RPMI7951 (cell line): ENCODE measurements at regions not wholly inside any gene's neighbourhood (a gene's known extent, or its start where the extent isn't known, plus 50 kb on each side); places are given as distances from the start of the nearest gene placed in this dataset.

Experiments used
- DNase-seq: peaks from one replicate; pipeline ENCODE4 v3.0.0-alpha.2; 2012; ENCODE audit warnings: low read depth

DNA sequence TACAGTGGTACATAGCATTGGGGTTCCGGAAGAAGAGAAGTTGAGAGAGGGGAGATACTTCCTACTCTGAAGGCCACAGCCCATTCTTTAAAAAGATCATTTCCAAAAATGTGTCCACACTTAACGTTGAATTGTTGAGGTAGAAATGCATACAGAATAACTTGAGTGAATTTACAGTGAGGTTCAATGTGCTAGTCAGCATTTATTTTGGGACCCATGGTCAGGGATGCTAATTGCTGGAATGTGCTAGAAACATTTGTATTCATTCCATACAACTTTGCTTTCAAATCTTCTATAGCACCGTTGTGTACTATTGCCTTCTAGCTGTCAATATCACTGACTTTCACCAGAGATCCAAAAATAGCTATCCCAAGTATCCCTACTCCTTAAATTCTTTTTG lies 325.9 kb downstream of the SATB2 start:
- DNase-seq: no peak

DNA sequence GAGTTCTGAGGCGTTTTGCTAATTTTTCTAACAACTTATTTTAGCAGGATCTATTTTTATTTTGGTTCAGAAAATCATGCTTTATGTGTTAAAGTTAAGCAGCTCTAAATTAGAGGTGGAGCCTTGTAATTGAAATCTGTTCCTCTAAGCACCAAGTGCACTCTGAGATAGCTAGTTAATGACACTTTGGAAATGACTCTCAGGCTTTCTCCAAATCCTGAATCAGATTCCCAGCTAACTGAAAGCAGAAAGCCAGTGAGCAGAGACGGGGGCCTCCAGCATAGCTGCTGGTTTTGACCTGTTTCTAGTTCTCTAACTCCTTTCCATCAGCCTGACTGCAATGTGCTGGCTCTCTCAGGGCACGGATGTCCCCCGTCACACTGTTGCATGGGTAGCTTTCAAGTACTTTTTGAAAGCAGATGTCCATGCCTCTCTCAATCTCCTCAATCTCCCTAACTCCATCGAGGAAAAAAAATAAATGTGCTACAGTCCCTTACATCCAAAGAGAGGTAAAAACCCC lies 326.5 kb downstream of the SATB2 start:
- DNase-seq: no peak

- DNase-seq: no peak
These were observed 327.2 kb downstream of the SATB2 start for GRCh38 chr2:199130501-199130900.

DNA sequence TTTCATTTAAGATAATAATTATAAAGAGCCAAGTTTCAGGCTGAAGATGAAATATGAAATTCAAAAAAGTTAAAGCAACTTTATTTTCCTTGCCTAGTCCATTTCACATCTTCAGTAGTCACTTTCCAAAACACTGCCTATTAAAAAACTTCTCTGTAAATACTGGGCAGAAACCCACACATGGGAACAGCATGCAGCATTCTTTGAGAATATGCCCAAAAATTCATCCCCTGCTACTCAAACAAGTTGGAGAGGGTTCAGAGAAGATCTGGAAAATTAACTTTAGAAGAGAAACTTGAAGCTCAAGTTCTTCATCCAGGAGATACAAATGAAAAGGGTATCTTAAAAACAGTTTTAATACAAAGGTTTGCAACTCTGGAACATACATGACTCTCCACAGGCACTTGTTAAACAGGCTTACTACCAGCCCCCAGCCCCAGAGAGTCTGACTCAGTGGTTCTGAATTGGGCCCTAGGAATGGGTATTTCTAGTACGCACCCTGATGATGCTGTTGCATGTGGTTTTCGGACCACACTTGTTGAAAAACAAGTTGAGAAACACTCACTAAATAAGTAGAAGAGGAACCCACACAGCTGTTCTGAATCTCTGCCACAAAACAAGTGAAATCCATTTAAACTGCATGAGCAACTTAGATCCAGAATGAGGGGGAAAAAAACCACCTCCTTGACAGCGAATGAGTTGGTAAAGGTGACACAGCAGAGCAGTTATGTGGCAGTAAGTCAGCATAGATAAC lies 329.1 kb downstream of the SATB2 start:
- no peak for DNase-seq

DNA sequence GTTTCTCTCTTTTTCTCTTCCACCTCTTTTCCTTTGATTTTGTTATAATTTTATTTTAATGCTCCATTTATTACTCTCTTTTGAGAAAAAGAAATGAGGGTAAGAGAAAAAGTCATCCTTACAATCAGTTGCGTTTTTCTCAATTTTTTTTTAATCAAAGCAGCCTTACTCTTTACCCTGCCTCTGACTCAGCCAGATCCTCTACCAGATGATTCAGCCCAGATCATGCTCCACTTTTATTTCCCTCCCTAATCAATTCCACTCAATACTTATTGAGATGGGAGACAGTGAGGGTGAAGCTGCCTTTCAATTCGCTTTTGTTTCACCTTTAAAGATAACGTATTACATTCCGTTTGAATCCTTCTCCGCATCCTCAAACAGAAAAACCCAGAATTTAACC lies 337.9 kb downstream of the SATB2 start:
- no peak for DNase-seq

DNA sequence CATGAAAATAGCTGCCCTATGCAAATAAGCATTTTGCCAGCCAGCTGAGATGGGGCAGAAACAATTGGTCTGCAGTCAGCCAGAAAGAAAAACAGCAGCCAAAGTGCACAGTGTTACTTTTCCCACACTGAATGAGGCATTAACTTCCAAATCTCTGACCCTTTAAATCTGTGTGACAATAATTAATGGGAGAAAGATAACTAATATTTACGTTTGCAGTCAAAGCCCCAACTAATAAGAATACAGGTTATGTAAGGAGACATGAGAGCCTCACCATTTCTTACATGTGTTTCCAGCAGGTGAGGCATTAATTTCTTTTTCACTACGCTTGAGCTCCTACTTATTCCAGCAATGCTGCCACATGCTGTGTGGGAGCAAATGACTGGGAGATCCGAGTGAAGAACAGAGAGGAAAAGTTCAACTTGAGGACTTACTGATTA lies 339.0 kb downstream of the SATB2 start:
- DNase-seq: no peak

DNA sequence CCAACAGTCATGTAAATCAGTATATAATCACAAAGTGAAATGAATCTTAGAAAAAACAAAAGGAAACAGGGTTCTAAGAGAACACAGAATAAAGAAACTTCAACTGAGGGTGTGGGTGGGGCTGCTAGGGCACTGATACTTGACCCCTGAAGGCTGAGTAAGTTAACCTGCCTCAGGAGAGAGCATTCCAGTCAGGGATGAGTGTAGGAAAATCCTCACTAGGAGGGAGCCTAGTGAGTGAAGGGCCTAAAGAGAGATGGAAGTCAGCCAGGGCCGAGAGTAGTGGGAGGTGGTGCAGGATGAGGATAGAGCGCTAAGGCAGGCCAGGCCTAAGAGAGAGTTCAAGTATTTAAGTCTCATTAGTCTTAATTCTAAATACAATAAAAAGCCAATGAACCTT lies 342.6 kb downstream of the SATB2 start:
- no peak for DNase-seq

DNA sequence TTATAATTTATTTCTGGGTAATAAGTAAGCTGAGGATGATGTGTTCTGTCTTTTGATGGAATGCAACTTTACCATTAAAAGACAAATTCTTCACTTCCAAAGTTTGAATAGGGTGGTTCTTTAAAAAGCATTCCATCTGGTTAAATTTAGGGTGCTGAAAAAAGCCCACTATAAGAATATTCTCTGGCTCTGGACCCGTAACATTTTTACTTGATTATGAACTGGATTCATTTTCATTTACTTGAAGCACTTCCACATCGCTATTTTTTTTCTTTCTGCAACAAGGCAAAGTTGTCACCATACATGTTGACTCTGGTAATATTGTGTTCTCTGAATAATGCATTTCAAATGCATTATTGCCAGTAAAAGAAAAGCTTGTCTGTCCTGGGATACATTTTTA lies 344.6 kb downstream of the SATB2 start:
- DNase-seq: no peak

- DNase-seq: no peak
These were observed 346.3 kb downstream of the SATB2 start for GRCh38 chr2:199111458-199111857.

DNA sequence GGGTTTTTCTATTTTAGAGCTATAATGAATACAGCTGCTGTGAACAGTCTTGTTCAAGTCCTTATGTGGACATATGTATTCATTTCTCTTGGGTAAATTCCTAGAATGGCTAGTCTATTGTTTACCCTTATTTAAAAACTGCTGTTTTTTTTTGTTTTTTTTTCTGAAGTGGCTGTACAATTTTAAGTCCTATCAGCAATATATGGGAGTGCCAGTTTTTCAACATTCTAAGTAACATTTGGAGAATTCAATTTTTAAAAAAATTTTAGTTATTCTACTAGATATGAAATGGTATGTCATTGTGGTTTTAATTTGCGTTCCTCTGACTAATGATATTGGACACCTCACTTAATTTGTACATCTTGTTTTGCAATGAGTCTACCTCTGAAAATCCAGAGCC lies 349.7 kb downstream of the SATB2 start:
- DNase-seq: no peak

DNA sequence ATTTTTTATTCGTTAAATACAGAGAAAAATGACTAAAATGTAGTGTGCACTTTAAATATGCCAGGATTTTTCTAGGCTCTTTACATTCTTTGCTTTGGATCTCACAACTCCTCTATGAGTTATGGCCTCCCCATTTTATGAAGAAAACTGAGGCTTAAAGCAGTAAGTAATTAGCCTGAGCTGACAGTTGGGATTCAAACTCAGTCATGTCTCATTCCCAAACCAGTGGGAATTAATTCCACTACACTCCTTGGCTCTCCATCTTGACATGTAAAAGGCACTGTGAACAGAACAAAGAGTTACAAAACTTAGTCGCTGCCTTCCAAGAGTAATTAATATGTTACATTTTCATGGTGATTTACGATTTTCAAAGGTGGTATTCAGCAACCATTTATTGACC lies 351.9 kb downstream of the SATB2 start:
- no peak for DNase-seq

DNA sequence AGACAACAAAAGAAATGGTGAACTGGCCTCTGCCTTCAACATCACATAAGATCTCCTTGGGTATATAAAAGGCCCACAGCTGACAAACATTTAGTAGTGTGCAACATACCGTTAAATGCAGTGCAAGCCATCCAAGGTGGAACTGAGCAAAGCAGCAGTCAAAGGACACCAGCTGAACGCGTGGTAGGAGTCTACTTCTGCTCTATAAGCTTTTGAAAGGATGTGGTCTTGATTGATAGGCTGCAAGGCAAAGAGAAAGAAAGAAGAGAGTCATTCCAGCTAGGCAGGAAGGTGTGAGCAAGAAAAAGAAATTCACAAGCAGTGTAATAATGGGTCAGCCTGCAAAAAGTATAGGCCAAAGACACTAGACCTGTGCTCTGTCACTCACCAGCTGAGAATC lies 356.3 kb downstream of the SATB2 start:
- DNase-seq: peak; percentile 12

GRCh38 chr2:199100326-199101110 lies 357.2 kb downstream of the SATB2 start:
- peak; percentile 83 for DNase-seq

DNA sequence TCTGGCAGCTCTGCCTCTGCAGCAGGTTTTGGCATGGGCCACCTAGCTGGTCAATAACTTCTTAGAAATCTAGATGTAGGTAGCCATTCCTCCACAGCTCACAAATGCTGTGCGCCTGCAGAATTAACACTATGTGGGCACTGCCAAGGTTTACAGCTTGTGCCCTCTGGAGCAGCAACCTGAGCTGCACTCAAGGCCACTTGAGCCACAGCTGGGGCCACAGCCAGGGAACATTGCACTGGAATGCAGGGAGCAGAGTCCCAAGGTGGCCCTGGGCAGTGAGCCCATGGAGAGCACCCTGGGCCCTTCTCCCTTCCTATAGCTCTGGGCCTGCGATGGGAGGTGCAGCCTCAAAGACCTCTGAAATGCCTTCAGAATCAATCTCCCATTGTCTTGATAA lies 365.3 kb downstream of the SATB2 start:
- DNase-seq: no peak

DNA sequence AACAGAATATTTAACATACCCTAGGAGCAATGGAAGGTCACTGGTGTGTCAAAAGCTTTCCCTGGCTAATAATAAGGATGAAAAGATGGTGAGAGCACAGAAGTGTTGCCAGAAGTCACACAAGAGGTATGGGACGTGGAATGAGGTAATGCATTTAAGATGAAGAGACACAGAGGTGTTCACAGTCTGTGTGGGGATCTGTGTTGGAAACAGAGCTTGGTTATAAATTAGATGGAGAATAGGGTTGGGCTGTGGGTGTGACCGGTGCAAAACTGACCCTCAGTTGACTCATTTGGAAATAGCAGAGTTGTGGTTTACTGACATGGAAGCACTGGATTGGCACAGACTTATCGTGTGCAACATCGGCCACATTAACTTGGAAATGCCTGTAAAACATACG lies 372.5 kb downstream of the SATB2 start:
- peak; percentile 89 for DNase-seq

- no peak for DNase-seq
These were observed 387.3 kb downstream of the SATB2 start for GRCh38 chr2:199070322-199070949.

GRCh38 chr2:199064201-199064600 lies 393.5 kb downstream of the SATB2 start:
- DNase-seq: no peak

GRCh38 chr2:199057936-199058335 lies 399.8 kb downstream of the SATB2 start:
- DNase-seq: peak; percentile 39

GRCh38 chr2:199055336-199055735 lies 402.4 kb downstream of the SATB2 start:
- DNase-seq: no peak

DNA sequence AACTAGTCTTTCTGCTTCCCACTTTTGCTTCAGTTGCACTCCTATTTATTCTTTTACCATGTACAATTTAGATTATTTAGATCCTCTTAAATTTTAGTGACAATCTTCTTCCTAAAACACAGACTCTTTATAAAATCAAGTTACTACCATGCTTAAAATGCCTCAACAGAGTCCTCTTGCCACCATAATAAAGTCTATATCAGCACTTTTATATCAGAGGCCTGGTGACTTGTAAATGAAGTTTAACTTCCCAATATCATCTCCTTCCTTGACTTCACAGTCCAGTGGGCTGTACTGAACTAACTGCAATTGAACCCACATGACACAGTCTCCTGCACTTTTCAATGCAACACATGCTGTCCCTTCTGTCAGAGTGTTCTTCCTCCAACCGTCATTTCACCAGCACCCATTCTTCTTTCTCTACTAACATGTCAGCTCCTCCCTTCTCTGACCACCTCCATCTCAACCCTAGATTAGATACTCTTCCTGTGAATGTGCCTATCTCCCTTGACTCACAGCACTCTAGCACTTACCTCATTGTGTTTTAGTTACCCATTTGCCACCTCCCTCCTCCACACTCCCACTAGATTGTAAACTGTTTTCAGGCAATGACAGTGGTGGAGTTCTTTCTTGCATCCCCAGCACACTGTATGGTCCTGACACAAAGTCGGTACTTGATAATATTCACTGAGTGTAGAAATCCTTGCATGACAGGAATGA lies 414.9 kb downstream of the SATB2 start:
- DNase-seq: no peak

DNA sequence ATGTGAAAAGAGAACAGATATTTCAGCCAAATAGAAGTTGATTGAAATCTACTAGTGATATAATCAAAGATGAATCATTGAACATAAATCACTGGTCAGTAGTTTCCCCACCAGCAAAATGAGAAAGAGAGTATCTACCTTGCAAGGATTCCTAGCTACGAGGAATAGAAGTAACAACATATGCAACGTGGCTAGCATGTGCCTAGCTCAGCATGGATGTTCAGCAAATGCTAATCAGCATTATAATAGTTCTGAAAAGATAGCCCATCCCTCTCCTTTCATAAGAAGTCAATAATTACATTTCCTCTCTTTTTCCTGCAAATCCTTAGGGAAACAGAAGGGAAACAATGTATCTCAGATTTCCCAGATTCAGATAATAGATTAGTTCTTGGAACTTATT lies 417.2 kb downstream of the SATB2 start:
- no peak for DNase-seq

DNA sequence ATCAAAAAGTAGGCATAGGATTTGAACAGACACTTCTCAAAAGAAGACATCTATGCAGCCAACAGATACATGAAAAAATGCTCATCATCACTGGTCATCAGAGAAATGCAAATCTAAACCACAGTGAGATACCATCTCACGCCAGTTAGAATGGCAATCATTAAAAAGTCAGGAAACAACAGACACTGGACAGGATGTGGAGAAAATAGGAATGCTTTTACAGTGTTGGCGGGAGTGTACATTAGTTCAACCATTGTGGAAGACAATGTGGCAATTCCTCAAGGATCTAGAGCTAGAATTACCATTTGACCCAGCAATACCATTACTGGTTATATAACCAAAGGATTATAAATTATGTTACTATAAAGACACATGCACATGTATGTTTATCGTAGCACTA lies 424.0 kb downstream of the SATB2 start:
- DNase-seq: peak; percentile 66
